ENCODE measurements at regions not wholly inside any gene's neighbourhood (a gene's known extent, or its start where the extent isn't known, plus 50 kb on each side); places are given as distances from the start of the nearest gene placed in this dataset.
A peak's percentile ranks its signal among the peaks of the same experiment; 100 is the strongest.

- Histone ChIP-seq H3K9ac (ENCODE audit: low read depth, low read length) (no peak overlapping the region), H3K27ac (ENCODE audit: low read depth, low read length) (peak overlapping the region; percentile 64), H3K27me3 (ENCODE audit: control insufficient read depth, insufficient read depth, low read length) (no peaks in the 10 kb centered on the region), H3K36me3 (ENCODE audit: control insufficient read depth, insufficient read depth, low read length) (no peaks in the 10 kb centered on the region), H3K9me3 (ENCODE audit: control insufficient read depth, insufficient read depth, low read length) (no peaks in the 10 kb centered on the region), H3K4me3 (ENCODE audit: low read depth, low read length) (no peak overlapping the region), H3K4me1 (ENCODE audit: control insufficient read depth, insufficient read depth, low read length) (peaks cover 16% of the 10 kb centered on the region)
Measured at GRCh38 chr9:12933957-12934356, 159.1 kb downstream of the LURAP1L start.

GRCh38 chr9:12934545-12935272 is 159.9 kb downstream of the LURAP1L start:
- H3K9me3 ChIP-seq (ENCODE audit: control insufficient read depth, insufficient read depth, low read length) = no peaks in the 10 kb centered on the region
- H3K36me3 ChIP-seq (ENCODE audit: control insufficient read depth, insufficient read depth, low read length) = no peaks in the 10 kb centered on the region
- H3K27me3 ChIP-seq (ENCODE audit: control insufficient read depth, insufficient read depth, low read length) = no peaks in the 10 kb centered on the region
- H3K9ac ChIP-seq (ENCODE audit: low read depth, low read length) = no peak overlapping the region
- H3K4me3 ChIP-seq (ENCODE audit: low read depth, low read length) = no peak overlapping the region
- H3K27ac ChIP-seq (ENCODE audit: low read depth, low read length) = peak overlapping the region; percentile 64
- H3K4me1 ChIP-seq (ENCODE audit: control insufficient read depth, insufficient read depth, low read length) = peaks cover 16% of the 10 kb centered on the region

GRCh38 chr9:12935714-12936113 is 160.9 kb downstream of the LURAP1L start:
- H3K36me3 ChIP-seq (ENCODE audit: control insufficient read depth, insufficient read depth, low read length) = no peaks in the 10 kb centered on the region

GRCh38 chr9:12954441-12954840 is 179.6 kb downstream of the LURAP1L start:
- H3K4me1 ChIP-seq (ENCODE audit: control insufficient read depth, insufficient read depth, low read length) = no peaks in the 10 kb centered on the region
- H3K36me3 ChIP-seq (ENCODE audit: control insufficient read depth, insufficient read depth, low read length) = peaks cover 17% of the 10 kb centered on the region
- H3K27ac ChIP-seq (ENCODE audit: low read depth, low read length) = no peak overlapping the region
- peaks cover 26% of the 10 kb centered on the region for H3K9me3 ChIP-seq (ENCODE audit: control insufficient read depth, insufficient read depth, low read length)
- H3K4me3 ChIP-seq (ENCODE audit: low read depth, low read length) = no peak overlapping the region
- H3K9ac ChIP-seq (ENCODE audit: low read depth, low read length) = no peak overlapping the region
- H3K27me3 ChIP-seq (ENCODE audit: control insufficient read depth, insufficient read depth, low read length) = no peaks in the 10 kb centered on the region

More at GRCh38 chr9:12935714-12936113, 160.9 kb downstream of the LURAP1L start:
- Histone ChIP-seq H3K9me3 (ENCODE audit: control insufficient read depth, insufficient read depth, low read length) (no peaks in the 10 kb centered on the region), H3K27ac (ENCODE audit: low read depth, low read length) (no peak overlapping the region), H3K4me1 (ENCODE audit: control insufficient read depth, insufficient read depth, low read length) (peaks cover 16% of the 10 kb centered on the region), H3K27me3 (ENCODE audit: control insufficient read depth, insufficient read depth, low read length) (no peaks in the 10 kb centered on the region), H3K9ac (ENCODE audit: low read depth, low read length) (no peak overlapping the region), H3K4me3 (ENCODE audit: low read depth, low read length) (no peak overlapping the region)

GRCh38 chr9:12955510-12956163 is 180.8 kb downstream of the LURAP1L start:
- H3K27ac ChIP-seq (ENCODE audit: low read depth, low read length) = no peak overlapping the region
- H3K36me3 ChIP-seq (ENCODE audit: control insufficient read depth, insufficient read depth, low read length) = peaks cover 17% of the 10 kb centered on the region

GRCh38 chr9:12956261-12956660 is 181.4 kb downstream of the LURAP1L start:
- H3K9me3 ChIP-seq (ENCODE audit: control insufficient read depth, insufficient read depth, low read length) = peaks cover 28% of the 10 kb centered on the region
- H3K4me1 ChIP-seq (ENCODE audit: control insufficient read depth, insufficient read depth, low read length) = no peaks in the 10 kb centered on the region
- H3K36me3 ChIP-seq (ENCODE audit: control insufficient read depth, insufficient read depth, low read length) = peaks cover 17% of the 10 kb centered on the region
- H3K9ac ChIP-seq (ENCODE audit: low read depth, low read length) = no peak overlapping the region
- H3K27ac ChIP-seq (ENCODE audit: low read depth, low read length) = no peak overlapping the region
- no peak overlapping the region for H3K4me3 ChIP-seq (ENCODE audit: low read depth, low read length)
- H3K27me3 ChIP-seq (ENCODE audit: control insufficient read depth, insufficient read depth, low read length) = no peaks in the 10 kb centered on the region

More at GRCh38 chr9:12955510-12956163, 180.8 kb downstream of the LURAP1L start:
- no peaks in the 10 kb centered on the region for H3K27me3 ChIP-seq (ENCODE audit: control insufficient read depth, insufficient read depth, low read length)
- no peak overlapping the region for H3K4me3 ChIP-seq (ENCODE audit: low read depth, low read length)
- H3K9ac ChIP-seq (ENCODE audit: low read depth, low read length) = no peak overlapping the region
- peaks cover 28% of the 10 kb centered on the region for H3K9me3 ChIP-seq (ENCODE audit: control insufficient read depth, insufficient read depth, low read length)
- no peaks in the 10 kb centered on the region for H3K4me1 ChIP-seq (ENCODE audit: control insufficient read depth, insufficient read depth, low read length)

- H3K36me3 ChIP-seq (ENCODE audit: control insufficient read depth, insufficient read depth, low read length) = peaks cover 21% of the 10 kb centered on the region
- no peak overlapping the region for H3K27ac ChIP-seq (ENCODE audit: low read depth, low read length)
- no peak overlapping the region for H3K9ac ChIP-seq (ENCODE audit: low read depth, low read length)
- peaks cover 28% of the 10 kb centered on the region for H3K9me3 ChIP-seq (ENCODE audit: control insufficient read depth, insufficient read depth, low read length)
- H3K4me3 ChIP-seq (ENCODE audit: low read depth, low read length) = no peak overlapping the region
- no peaks in the 10 kb centered on the region for H3K27me3 ChIP-seq (ENCODE audit: control insufficient read depth, insufficient read depth, low read length)
- H3K4me1 ChIP-seq (ENCODE audit: control insufficient read depth, insufficient read depth, low read length) = no peaks in the 10 kb centered on the region; the same call in 1 of the 2 replicates
Measured at GRCh38 chr9:12956805-12957204, 182.0 kb downstream of the LURAP1L start.

GRCh38 chr9:12958279-12958678 is 183.5 kb downstream of the LURAP1L start:
- Histone ChIP-seq H3K27ac (ENCODE audit: low read depth, low read length) (no peak overlapping the region), H3K4me1 (ENCODE audit: control insufficient read depth, insufficient read depth, low read length) (no peaks in the 10 kb centered on the region; the same call in 1 of the 2 replicates), H3K36me3 (ENCODE audit: control insufficient read depth, insufficient read depth, low read length) (peaks cover 25% of the 10 kb centered on the region), H3K27me3 (ENCODE audit: control insufficient read depth, insufficient read depth, low read length) (no peaks in the 10 kb centered on the region), H3K9ac (ENCODE audit: low read depth, low read length) (no peak overlapping the region), H3K4me3 (ENCODE audit: low read depth, low read length) (no peak overlapping the region), H3K9me3 (ENCODE audit: control insufficient read depth, insufficient read depth, low read length) (peaks cover 28% of the 10 kb centered on the region)

GRCh38 chr9:12958708-12959107 is 183.9 kb downstream of the LURAP1L start:
- H3K27me3 ChIP-seq (ENCODE audit: control insufficient read depth, insufficient read depth, low read length) = no peaks in the 10 kb centered on the region
- H3K4me3 ChIP-seq (ENCODE audit: low read depth, low read length) = no peak overlapping the region
- peaks cover 28% of the 10 kb centered on the region for H3K9me3 ChIP-seq (ENCODE audit: control insufficient read depth, insufficient read depth, low read length)
- H3K9ac ChIP-seq (ENCODE audit: low read depth, low read length) = no peak overlapping the region
- H3K27ac ChIP-seq (ENCODE audit: low read depth, low read length) = no peak overlapping the region
- no peaks in the 10 kb centered on the region; the same call in 1 of the 2 replicates for H3K4me1 ChIP-seq (ENCODE audit: control insufficient read depth, insufficient read depth, low read length)
- H3K36me3 ChIP-seq (ENCODE audit: control insufficient read depth, insufficient read depth, low read length) = peaks cover 25% of the 10 kb centered on the region

- no peak overlapping the region for H3K9ac ChIP-seq (ENCODE audit: low read depth, low read length)
- no peak overlapping the region for H3K27ac ChIP-seq (ENCODE audit: low read depth, low read length)
- H3K27me3 ChIP-seq (ENCODE audit: control insufficient read depth, insufficient read depth, low read length) = no peaks in the 10 kb centered on the region
- H3K9me3 ChIP-seq (ENCODE audit: control insufficient read depth, insufficient read depth, low read length) = peaks cover 23% of the 10 kb centered on the region
- H3K36me3 ChIP-seq (ENCODE audit: control insufficient read depth, insufficient read depth, low read length) = peaks cover 17% of the 10 kb centered on the region; the same call in 1 of the 2 replicates
- H3K4me1 ChIP-seq (ENCODE audit: control insufficient read depth, insufficient read depth, low read length) = no peaks in the 10 kb centered on the region; the same call in 1 of the 2 replicates
- no peak overlapping the region for H3K4me3 ChIP-seq (ENCODE audit: low read depth, low read length)
Measured at GRCh38 chr9:12961276-12961809, 186.5 kb downstream of the LURAP1L start.

- H3K27me3 ChIP-seq (ENCODE audit: control insufficient read depth, insufficient read depth, low read length) = no peaks in the 10 kb centered on the region
- no peaks in the 10 kb centered on the region; the same call in 1 of the 2 replicates for H3K4me1 ChIP-seq (ENCODE audit: control insufficient read depth, insufficient read depth, low read length)
- peaks cover 17% of the 10 kb centered on the region; the same call in 1 of the 2 replicates for H3K36me3 ChIP-seq (ENCODE audit: control insufficient read depth, insufficient read depth, low read length)
- H3K9ac ChIP-seq (ENCODE audit: low read depth, low read length) = no peak overlapping the region
- H3K4me3 ChIP-seq (ENCODE audit: low read depth, low read length) = no peak overlapping the region
- peaks cover 11% of the 10 kb centered on the region for H3K9me3 ChIP-seq (ENCODE audit: control insufficient read depth, insufficient read depth, low read length)
- no peak overlapping the region for H3K27ac ChIP-seq (ENCODE audit: low read depth, low read length)
Measured at GRCh38 chr9:12963537-12963936, 188.7 kb downstream of the LURAP1L start.
